IMR-90 (cell line): ENCODE measurements at regions not wholly inside any gene's neighbourhood (a gene's known extent, or its start where the extent isn't known, plus 50 kb on each side); places are given as distances from the start of the nearest gene placed in this dataset.

ENCODE experiments used
- ATAC-seq: fragments of 200-7000 bp; cut with Tn5 transposase; 2 replicates; pipeline ENCODE4 v1.9.1; 2020; ENCODE audit warnings: low read depth, mild to moderate bottlenecking, moderate library complexity
- BruUV-seq: library from RNA; stranded (reverse); fragments of 400-500 nt; replicated peaks from 2 replicates; lab custom pipeline; 2021; lab: Mats Ljungman, UMichigan
- CTCF ChIA-PET: fragments of 300-600 bp; formaldehyde crosslinking; extraction: SDS; loops from one replicate; lab custom pipeline; 2021; ENCODE audit warnings: antibody characterized with exemption; lab: Yijun Ruan, JAX
- POLR2A ChIA-PET: fragments of 300-600 bp; sonication (Branson Sonifier 250); formaldehyde crosslinking; loops from one replicate; lab custom pipeline; 2022; ENCODE audit warnings: antibody characterized with exemption; ENCODE audit not compliant: unreplicated experiment; lab: Charles Lee
- DNase-seq: peaks from one replicate; pipeline ENCODE4 v3.0.0; 2013
- H2AFZ ChIP-seq: replicated peaks from 2 replicates; pipeline ENCODE3; 2013; ENCODE audit warnings: low read length, mild to moderate bottlenecking; ENCODE audit not compliant: poor library complexity
- H2AK5ac ChIP-seq: 2 replicates; pipeline ENCODE4 v1.6.1; 2013; ENCODE audit warnings: low read depth, low read length, inconsistent platforms
- H2AK9ac ChIP-seq: replicated peaks from 2 replicates; pipeline ENCODE3; 2013; ENCODE audit warnings: mild to moderate bottlenecking, low read depth, low read length, moderate library complexity; ENCODE audit not compliant: poor library complexity
- H2BK120ac ChIP-seq: 2 replicates; pipeline ENCODE4 v1.6.1; 2013; ENCODE audit warnings: low read depth, low read length, inconsistent platforms
- H2BK15ac ChIP-seq: 3 replicates; pipeline ENCODE4 v1.6.1; 2013; ENCODE audit warnings: low read depth, low read length, inconsistent platforms
- H2BK20ac ChIP-seq: 2 replicates; pipeline ENCODE4 v1.6.1; 2013; ENCODE audit warnings: low read depth, mild to moderate bottlenecking, inconsistent platforms, low read length, moderate library complexity
- H2BK5ac ChIP-seq: 2 replicates; pipeline ENCODE4 v1.6.1; 2013; ENCODE audit warnings: mild to moderate bottlenecking, low read depth, low read length, inconsistent platforms; ENCODE audit not compliant: poor library complexity, severe bottlenecking
- H3K14ac ChIP-seq: replicated peaks from 2 replicates; pipeline ENCODE4 v1.6.1; 2013; ENCODE audit warnings: low read depth, low read length, inconsistent platforms
- H3K18ac ChIP-seq: 2 replicates; pipeline ENCODE4 v1.6.1; 2013; ENCODE audit warnings: low read depth, low read length, control low read depth
- H3K23ac ChIP-seq: 2 replicates; pipeline ENCODE4 v1.6.1; 2013; ENCODE audit warnings: low read depth, low read length, inconsistent platforms
- H3K27ac ChIP-seq: 2 replicates; pipeline ENCODE4 v1.5.1; 2013; ENCODE audit warnings: mild to moderate bottlenecking, control low read depth, low read length; ENCODE audit not compliant: insufficient read depth
- H3K27me3 ChIP-seq: 2 replicates; pipeline ENCODE4 v1.6.1; 2013; ENCODE audit warnings: low read length; ENCODE audit not compliant: control insufficient read depth, insufficient read depth
- H3K36me3 ChIP-seq: 2 replicates; pipeline ENCODE4 v1.6.1; 2013; ENCODE audit warnings: low read length, mixed read lengths; ENCODE audit not compliant: control insufficient read depth, insufficient read depth
- H3K4ac ChIP-seq: 2 replicates; pipeline ENCODE4 v1.6.1; 2013; ENCODE audit warnings: low read depth, low read length, inconsistent platforms
- H3K4me1 ChIP-seq: 2 replicates; pipeline ENCODE4 v1.6.1; 2013; ENCODE audit warnings: low read length, mixed read lengths; ENCODE audit not compliant: control insufficient read depth, insufficient read depth
- H3K4me2 ChIP-seq: 2 replicates; pipeline ENCODE4 v1.6.1; 2013; ENCODE audit warnings: low read depth, mild to moderate bottlenecking, control low read depth, low read length, moderate library complexity
- H3K4me3 ChIP-seq: 2 replicates; pipeline ENCODE4 v1.5.1; 2013; ENCODE audit warnings: low read depth, mild to moderate bottlenecking, control low read depth, low read length, moderate library complexity; ENCODE audit not compliant: insufficient read depth
- H3K56ac ChIP-seq: 2 replicates; pipeline ENCODE4 v1.6.1; 2013; ENCODE audit warnings: low read length, inconsistent platforms; ENCODE audit not compliant: insufficient read depth; ENCODE audit errors: extremely low read depth
- H3K79me1 ChIP-seq, 2 experiments: 2 replicates each; pipeline ENCODE4 v1.6.1; 2013; ENCODE audit warnings: low read length in 2 of 2, inconsistent platforms in 1 of 2, low read depth in 1 of 2
- H3K9ac ChIP-seq: 2 replicates; pipeline ENCODE4 v1.6.1; 2013; ENCODE audit warnings: low read depth, low read length, control low read depth
- H3K9me1 ChIP-seq: 2 replicates; pipeline ENCODE4 v1.6.1; 2013; ENCODE audit warnings: low read length, inconsistent platforms; ENCODE audit not compliant: insufficient read depth
- H3K9me3 ChIP-seq: 2 replicates; pipeline ENCODE4 v1.6.1; 2013; ENCODE audit warnings: low read length; ENCODE audit not compliant: control insufficient read depth, insufficient read depth
- H4K20me1 ChIP-seq: 2 replicates; pipeline ENCODE4 v1.6.1; 2013; ENCODE audit warnings: low read length, inconsistent platforms; ENCODE audit not compliant: insufficient read depth
- H4K5ac ChIP-seq: 2 replicates; pipeline ENCODE4 v1.6.1; 2013; ENCODE audit warnings: mild to moderate bottlenecking, low read depth, low read length, control low read depth
- H4K8ac ChIP-seq, 2 experiments: 2 replicates each; pipeline ENCODE4 v1.6.1; 2013; ENCODE audit warnings: low read depth in 2 of 2, low read length in 2 of 2, control low read depth in 1 of 2, inconsistent platforms in 1 of 2
- H4K91ac ChIP-seq: 2 replicates; pipeline ENCODE4 v1.6.1; 2013; ENCODE audit warnings: low read depth, low read length, inconsistent platforms; ENCODE audit not compliant: insufficient read depth
- BHLHE40 ChIP-seq: fragments of 150-350 bp; IDR thresholded peaks from 2 replicates; pipeline ENCODE4 v1.6.1; 2016; ENCODE audit warnings: mild to moderate bottlenecking, low read depth, low read length
- CEBPB ChIP-seq: IDR thresholded peaks from 2 replicates; pipeline ENCODE4 v1.6.1; 2012; ENCODE audit warnings: low read depth, low read length, improper control_type of control experiment
- CHD1 ChIP-seq: IDR thresholded peaks from 2 replicates; pipeline ENCODE4 v1.6.1; 2012; ENCODE audit warnings: low read depth, low read length, improper control_type of control experiment
- CTCF ChIP-seq: conservative IDR thresholded peaks from 2 replicates; pipeline ENCODE4 v1.5.1; 2012; ENCODE audit warnings: mild to moderate bottlenecking, low read depth, low read length, improper control_type of control experiment
- ELK1 ChIP-seq: fragments of 150-350 bp; IDR thresholded peaks from 2 replicates; pipeline ENCODE4 v1.6.1; 2016; ENCODE audit warnings: low read depth, mild to moderate bottlenecking, low read length, moderate library complexity, borderline replicate concordance
- FOS ChIP-seq: fragments of 150-350 bp; IDR thresholded peaks from 2 replicates; pipeline ENCODE4 v1.6.1; 2016; ENCODE audit warnings: low read depth, low read length
- MAFK ChIP-seq: IDR thresholded peaks from 2 replicates; pipeline ENCODE4 v1.6.1; 2012; ENCODE audit warnings: low read depth, low read length, improper control_type of control experiment
- MAZ ChIP-seq: IDR thresholded peaks from 2 replicates; pipeline ENCODE4 v1.6.1; 2012; ENCODE audit warnings: low read depth, mild to moderate bottlenecking, low read length, improper control_type of control experiment, moderate library complexity, borderline replicate concordance
- MXI1 ChIP-seq: IDR thresholded peaks from 2 replicates; pipeline ENCODE4 v1.6.1; 2012; ENCODE audit warnings: low read depth, mild to moderate bottlenecking, low read length, moderate library complexity, borderline replicate concordance
- NFE2L2 ChIP-seq: fragments of 150-350 bp; IDR thresholded peaks from 2 replicates; pipeline ENCODE4 v1.6.1; 2016; ENCODE audit warnings: low read depth, mild to moderate bottlenecking, low read length
- POLR2A ChIP-seq: IDR thresholded peaks from 2 replicates; pipeline ENCODE4 v1.6.1; 2012; ENCODE audit warnings: mild to moderate bottlenecking, low read depth, low read length
- RAD21 ChIP-seq: IDR thresholded peaks from 2 replicates; pipeline ENCODE4 v1.6.1; 2012; ENCODE audit warnings: low read length, improper control_type of control experiment
- RCOR1 ChIP-seq: IDR thresholded peaks from 2 replicates; pipeline ENCODE4 v1.6.1; 2012; ENCODE audit warnings: mild to moderate bottlenecking, low read length, improper control_type of control experiment; ENCODE audit not compliant: insufficient replicate concordance
- RFX5 ChIP-seq: IDR thresholded peaks from 2 replicates; pipeline ENCODE4 v1.8.0; 2012; ENCODE audit warnings: low read depth, mild to moderate bottlenecking, low read length, moderate library complexity
- SMC3 ChIP-seq: fragments of 150-350 bp; IDR thresholded peaks from 2 replicates; pipeline ENCODE4 v1.6.1; 2016; ENCODE audit warnings: low read depth, mild to moderate bottlenecking, antibody characterized with exemption, low read length, moderate library complexity
- USF2 ChIP-seq: fragments of 150-350 bp; IDR thresholded peaks from 2 replicates; pipeline ENCODE4 v1.6.1; 2017; ENCODE audit warnings: mild to moderate bottlenecking, antibody characterized with exemption, low read length, low read depth
- dilution Hi-C: fragments of 300-500 bp; cut with HindIII; formaldehyde crosslinking; loops from one replicate; pipeline ENCODE4 v1.14.3; 2018; ENCODE audit warnings: low sequenced_read_pairs; ENCODE audit not compliant: unreplicated experiment
- in situ Hi-C: fragments of 300-500 bp; cut with MboI; formaldehyde crosslinking; loops from 3 replicates; pipeline ENCODE4 v1.14.3; 2019; ENCODE audit warnings: low sequenced_read_pairs, inconsistent platforms, mixed read lengths
- intact Hi-C: fragments of 100-400 bp; cut with micrococcal nuclease; formaldehyde crosslinking; loops from 2 replicates; pipeline ENCODE4 v1.10.0; 2022

GRCh38 chr4:114034189-114034588 lies 54.7 kb upstream of the ARSJ start:
- Histone ChIP-seq H2AK5ac (no peak overlapping the region), H3K4me2 (no peak overlapping the region), H2BK20ac (no peak overlapping the region), H4K8ac (no peak overlapping the region), H3K4me3 (no peak overlapping the region), H4K91ac (no peak overlapping the region), H4K5ac (no peak overlapping the region), H3K56ac (no peak overlapping the region), H3K9me1 (no peaks in the 10 kb centered on the region), H3K4me1 (no peaks in the 10 kb centered on the region), H2AFZ (no peak overlapping the region), H3K27ac (no peak overlapping the region), H4K20me1 (no peaks in the 10 kb centered on the region), H3K14ac (no peak overlapping the region), H3K9ac (no peak overlapping the region), H3K4ac (no peak overlapping the region), H2AK9ac (no peak overlapping the region), H2BK120ac (no peak overlapping the region), H3K36me3 (no peaks in the 10 kb centered on the region), H3K23ac (no peak overlapping the region), H3K18ac (no peak overlapping the region), H3K79me1 (no peaks in the 10 kb centered on the region), H3K9me3 (no peaks in the 10 kb centered on the region), H2BK15ac (no peak overlapping the region), H2BK5ac (no peak overlapping the region), H3K27me3 (no peaks in the 10 kb centered on the region)
- intact Hi-C loops = no loop called here
- ATAC-seq = no peak
- no peak for TF ChIP-seq SMC3
- no peak for TF ChIP-seq USF2
- no peak for TF ChIP-seq FOS
- no peak for TF ChIP-seq BHLHE40
- TF ChIP-seq CTCF = no peak
- no peak for TF ChIP-seq RAD21
- TF ChIP-seq NFE2L2 = no peak
- no peak for TF ChIP-seq MAFK
- TF ChIP-seq ELK1 = no peak
- TF ChIP-seq POLR2A = no peak
- no peak for TF ChIP-seq RCOR1
- TF ChIP-seq MXI1 = no peak
- no peak for TF ChIP-seq RFX5
- no peak for TF ChIP-seq CHD1
- no peak for TF ChIP-seq CEBPB
- TF ChIP-seq MAZ = no peak
- BruUV-seq = no TSS peak
- CTCF ChIA-PET = interaction anchor here (0.9 kb wide), 1 partner anchor 12 kb away, joined by 4 read pairs; no protein-coding TSS in a partner anchor
- dilution Hi-C loops = no loop called here
- DNase-seq = no peak
- in situ Hi-C loops = no loop called here
- POLR2A ChIA-PET = no interaction called here
